Activated CD8-positive, alpha-beta memory T cell treated with anti-CD3 and anti-CD28 coated beads for 48 hours (primary cell): ENCODE measurements at regions not wholly inside any gene's neighbourhood (a gene's known extent, or its start where the extent isn't known, plus 50 kb on each side); places are given as distances from the start of the nearest gene placed in this dataset.
"Not testable (repeated sequence)": the region's sequence is repeated elsewhere in the genome, so short reads cannot be mapped to it uniquely, and the experiment has no call there.

Experiments
- DNase-seq, 3 experiments: peaks; one replicate each; pipeline ENCODE4 v3.0.0-alpha.2; 2020; ENCODE audit warnings: low read depth in 2 of 3, low spot score in 2 of 3

- no peak for DNase-seq
Observed at GRCh38 chr7:112982441-112983063, 104.1 kb downstream of the GPR85 start.

GRCh38 chr7:112981966-112982365 lies 104.7 kb downstream of the GPR85 start:
- no peak for DNase-seq

- DNase-seq: not testable (repeated sequence)
Observed at GRCh38 chr7:112979055-112979454, 107.6 kb downstream of the GPR85 start.

DNA sequence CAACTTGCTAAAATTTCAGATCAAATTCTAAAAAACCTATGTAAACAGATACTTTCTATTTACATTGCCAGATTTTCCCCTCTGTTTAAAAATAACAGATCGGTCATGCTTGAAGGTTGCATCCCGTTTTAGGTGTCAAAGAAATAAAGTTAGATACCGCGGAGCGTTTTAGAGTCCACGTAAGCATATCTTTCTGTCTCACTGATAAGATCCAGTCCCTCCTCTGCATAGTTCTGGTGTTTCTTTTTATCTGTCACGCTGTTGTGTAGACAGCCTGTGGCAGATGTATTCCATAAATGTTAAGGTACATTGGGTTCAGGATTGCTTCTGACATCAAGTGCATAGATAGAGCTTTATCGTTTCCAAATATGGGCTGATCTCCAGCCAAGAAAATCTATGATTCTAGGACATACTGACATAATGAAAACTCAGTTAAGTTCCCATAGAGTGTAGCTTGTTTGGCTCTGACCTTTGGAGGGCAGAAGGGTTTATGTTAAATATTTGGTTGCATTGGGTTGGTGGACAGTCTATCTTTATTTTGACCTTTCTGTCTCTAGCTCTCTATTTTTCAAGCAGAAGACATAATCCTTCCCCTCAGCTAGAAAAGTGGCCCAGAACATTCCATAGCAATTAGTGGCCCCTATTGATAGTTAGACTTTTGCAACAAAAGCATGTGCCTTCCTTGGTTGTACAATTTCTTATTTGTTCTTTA lies 109.2 kb downstream of the GPR85 start:
- not testable (repeated sequence) for DNase-seq

DNA sequence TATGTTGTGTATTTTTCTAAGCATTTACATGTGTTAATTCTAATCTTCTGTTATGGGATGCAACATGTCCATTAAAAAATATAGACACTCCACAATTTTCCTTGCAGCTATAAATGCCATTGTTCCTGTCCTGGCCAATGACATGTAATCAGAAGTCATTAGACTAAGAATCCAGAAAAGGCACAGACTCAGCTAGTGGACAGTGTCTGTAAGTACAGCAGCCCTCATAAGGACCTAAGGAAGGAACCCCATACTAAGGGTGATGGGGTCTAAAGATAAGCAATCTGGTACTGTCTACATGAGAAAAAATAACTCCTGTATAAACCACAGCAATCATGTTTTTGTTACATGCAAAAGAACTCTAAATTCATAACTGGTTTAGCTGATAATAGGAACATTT lies 115.9 kb downstream of the GPR85 start:
- DNase-seq: no peak

GRCh38 chr7:112969946-112970345 lies 116.7 kb downstream of the GPR85 start:
- DNase-seq: no peak

- DNase-seq: no peak
Observed at GRCh38 chr7:112965506-112965905, 121.1 kb downstream of the GPR85 start.

GRCh38 chr7:112963634-112964033 lies 123.0 kb downstream of the GPR85 start:
- DNase-seq: no peak

GRCh38 chr7:112962815-112963214 lies 123.8 kb downstream of the GPR85 start:
- DNase-seq: no peak

DNA sequence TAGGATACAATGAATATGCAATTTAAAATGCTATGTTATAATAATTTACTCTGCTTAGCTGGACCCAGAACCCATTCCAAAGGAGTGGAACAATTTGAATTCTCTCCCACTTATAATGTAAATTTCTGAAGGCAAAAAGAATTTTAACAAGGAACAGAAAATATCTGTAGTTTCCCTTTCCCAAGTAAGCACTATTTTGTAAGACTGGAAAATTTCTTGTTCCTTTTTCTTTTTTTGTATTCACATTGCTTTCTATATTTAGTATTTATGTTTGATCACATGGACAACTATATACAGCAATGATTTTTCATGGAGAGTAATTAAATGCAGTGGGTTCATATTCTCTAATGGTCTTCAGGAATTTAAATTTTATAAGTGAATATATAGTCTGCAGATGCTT lies 127.4 kb downstream of the GPR85 start:
- no peak for DNase-seq

DNA sequence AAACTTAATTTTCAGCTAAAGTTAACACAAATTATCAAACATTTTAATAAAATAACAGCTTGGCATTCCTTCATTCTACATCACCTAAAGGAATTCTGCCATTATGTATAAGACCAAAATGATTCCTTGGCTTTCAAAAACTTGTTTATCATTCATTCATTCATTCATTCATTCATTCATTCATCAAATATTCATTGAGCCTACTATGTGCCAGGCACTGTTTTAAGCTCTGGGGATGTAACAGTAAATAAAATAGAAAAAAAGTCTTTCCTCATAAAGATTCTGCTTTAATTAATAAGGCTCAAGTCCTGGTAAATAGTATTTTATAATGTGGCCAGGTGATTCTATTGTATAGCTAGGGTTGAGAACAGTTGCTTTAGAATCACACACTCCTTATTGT lies 127.9 kb downstream of the GPR85 start:
- no peak for DNase-seq

DNA sequence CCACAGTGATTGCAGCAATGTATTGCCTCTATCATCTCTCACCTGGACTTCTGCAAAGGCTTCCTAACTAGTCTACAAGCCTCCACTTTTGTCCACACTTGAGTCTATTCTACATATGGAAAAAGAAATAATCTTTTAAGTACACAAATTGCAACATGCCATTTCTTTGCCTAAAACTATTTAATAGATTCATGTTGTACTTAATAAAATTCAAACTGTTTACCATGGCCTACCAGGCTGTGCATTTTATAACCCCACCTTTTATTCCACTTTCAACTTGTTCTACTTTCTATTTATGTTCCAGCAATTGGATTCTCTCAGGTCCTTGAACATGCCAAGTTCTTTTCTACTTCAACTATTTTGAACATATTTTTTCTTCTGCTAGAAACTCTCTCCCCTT lies 128.7 kb downstream of the GPR85 start:
- no peak for DNase-seq

DNA sequence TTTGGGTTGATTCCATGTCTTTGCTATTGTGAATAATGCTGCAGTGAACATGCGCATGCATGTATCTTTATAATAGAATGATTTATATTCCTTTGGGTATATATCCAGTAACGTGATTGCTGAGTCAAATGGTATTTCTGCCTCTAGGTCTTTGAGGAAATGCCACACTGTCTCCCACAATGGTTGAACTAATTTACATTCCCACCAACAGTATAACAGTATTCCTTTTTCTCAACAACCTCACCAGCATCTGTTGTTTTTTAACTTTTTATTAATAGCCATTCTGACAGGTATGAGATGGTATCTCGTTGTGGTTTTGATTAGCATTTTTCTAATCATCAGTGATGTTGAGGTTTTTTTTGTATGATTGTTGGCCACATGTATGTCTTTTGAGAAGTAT lies 133.6 kb downstream of the GPR85 start:
- DNase-seq: not testable (repeated sequence)

- no peak for DNase-seq
Observed at GRCh38 chr7:112951070-112951469, 135.6 kb downstream of the GPR85 start.

- not testable (repeated sequence) for DNase-seq
Observed at GRCh38 chr7:112949682-112950081, 136.9 kb downstream of the GPR85 start.

- DNase-seq: no peak
Observed at GRCh38 chr7:112946350-112946749, 140.3 kb downstream of the GPR85 start.

DNA sequence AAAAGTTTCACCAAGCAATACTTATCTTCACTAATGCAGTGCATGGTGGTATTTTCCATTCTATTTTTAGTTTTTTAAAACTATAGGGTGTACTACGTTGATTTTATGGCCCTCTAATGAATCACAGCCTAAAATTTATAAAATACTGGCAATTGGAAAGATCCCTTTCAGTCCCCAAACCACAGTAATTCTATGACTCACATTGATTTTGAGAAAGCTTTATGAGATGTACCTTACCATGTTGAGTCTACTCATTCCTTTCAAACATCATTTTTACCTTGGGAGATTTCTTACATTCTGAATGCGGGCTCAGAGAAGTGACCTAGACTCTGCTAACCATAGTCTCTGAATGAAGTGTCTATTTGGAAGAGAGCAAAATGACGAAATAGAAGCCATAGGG lies 141.6 kb downstream of the GPR85 start:
- DNase-seq: no peak

GRCh38 chr7:112942981-112943380 lies 143.6 kb downstream of the GPR85 start:
- DNase-seq: no peak

GRCh38 chr7:112942125-112942524 lies 144.5 kb downstream of the GPR85 start:
- DNase-seq: not testable (repeated sequence)

- DNase-seq: no peak
Observed at GRCh38 chr7:112940314-112940732, 146.3 kb downstream of the GPR85 start.

- DNase-seq: peak; percentile 91 to 97 (median 92)
Observed at GRCh38 chr7:112939574-112940313, 146.9 kb downstream of the GPR85 start.
